Testis (tissue), 2 donors: ENCODE measurements at regions not wholly inside any gene's neighbourhood (a gene's known extent, or its start where the extent isn't known, plus 50 kb on each side); places are given as distances from the start of the nearest gene placed in this dataset.
"Not testable (repeated sequence)": the region's sequence is repeated elsewhere in the genome, so short reads cannot be mapped to it uniquely, and the experiment has no call there.

Source experiments
- DNase-seq: peaks from one replicate; pipeline ENCODE4 v3.0.0-alpha.2; 2019
- H3K27ac ChIP-seq, 2 donors: fragments of 200-600 bp; sonication (generic); one replicate each; pipeline ENCODE4 v1.5.1; 2019
- H3K27me3 ChIP-seq: fragments of 200-600 bp; sonication (generic); one replicate; pipeline ENCODE4 v1.5.1; 2019
- H3K36me3 ChIP-seq: fragments of 200-600 bp; sonication (generic); one replicate; pipeline ENCODE4 v1.5.1; 2017; ENCODE audit warnings: low read depth; ENCODE audit errors: missing control alignments
- H3K4me1 ChIP-seq: fragments of 200-600 bp; sonication (generic); one replicate; pipeline ENCODE4 v1.5.1; 2019
- H3K4me3 ChIP-seq, 2 donors: fragments of 200-600 bp; sonication (generic); one replicate each; pipeline ENCODE4 v1.5.1; 2017 to 2019
- H3K9me3 ChIP-seq: fragments of 200-600 bp; sonication (generic); one replicate; pipeline ENCODE4 v1.5.1; 2017
- WGBS, 2 donors: methylation state at CpG; one replicate each; pipeline ENCODE4 v1.1.5; 2018; 5-methylcytosine and 5-hydroxymethylcytosine counted together
- intact Hi-C: fragments of 100-400 bp; cut with DNase I; formaldehyde crosslinking; loops from one replicate; pipeline ENCODE4 v1.15.1; 2023; ENCODE audit warnings: low total_unique reads

DNA sequence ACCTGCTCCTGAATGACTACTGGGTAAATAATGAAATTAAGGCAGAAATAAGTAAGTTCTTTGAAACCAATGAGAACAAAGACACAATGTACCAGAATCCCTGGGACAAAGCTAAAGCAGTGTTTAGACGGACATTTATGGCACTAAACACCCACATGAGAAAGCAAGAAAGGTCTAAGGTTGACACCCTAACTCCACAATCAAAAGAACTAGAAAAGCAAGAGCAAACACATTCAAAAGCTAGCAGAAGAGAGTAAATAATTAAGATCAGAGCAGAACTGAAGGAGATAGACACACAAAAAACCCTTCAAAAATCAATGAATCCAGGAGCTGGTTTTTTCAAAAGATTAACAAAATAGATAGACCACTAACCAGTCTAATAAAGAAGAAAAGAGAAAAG is 203.2 kb upstream of the LRRC61 start:
- H3K4me1 ChIP-seq, H3K9me3 ChIP-seq, H3K4me3 ChIP-seq, H3K27me3 ChIP-seq, H3K36me3 ChIP-seq, intact Hi-C loops, DNase-seq, H3K27ac ChIP-seq: not testable (repeated sequence)
- WGBS, 2 donors = 37 to 44% methylated on average over 1 of the region's 1 CpG

DNA sequence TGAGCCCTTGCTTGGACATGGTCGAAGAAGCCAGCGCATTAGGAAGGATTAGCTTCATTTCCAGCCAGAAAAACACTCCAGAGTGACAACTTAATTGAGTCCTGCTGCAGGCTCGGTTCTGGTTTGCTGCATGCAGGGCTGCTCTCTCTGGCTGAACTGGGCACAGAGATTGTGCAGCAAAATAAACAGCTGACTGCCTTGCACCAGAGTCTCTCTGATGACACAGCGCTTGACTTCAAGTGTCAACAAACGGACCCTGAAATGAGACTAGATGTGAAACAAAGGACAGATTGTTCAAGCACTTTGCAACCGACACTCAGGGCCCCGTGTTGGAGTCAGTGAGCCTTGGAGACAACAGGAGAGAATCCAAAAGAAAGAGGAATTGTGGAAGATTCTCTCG is 197.3 kb upstream of the LRRC61 start:
- DNase-seq, H3K4me3 ChIP-seq, H3K36me3 ChIP-seq, H3K27ac ChIP-seq, intact Hi-C loops, H3K4me1 ChIP-seq, H3K27me3 ChIP-seq, H3K9me3 ChIP-seq: not testable (repeated sequence)
- WGBS, 2 donors = 65 to 74% methylated on average over 8 of the region's 8 CpGs

DNA sequence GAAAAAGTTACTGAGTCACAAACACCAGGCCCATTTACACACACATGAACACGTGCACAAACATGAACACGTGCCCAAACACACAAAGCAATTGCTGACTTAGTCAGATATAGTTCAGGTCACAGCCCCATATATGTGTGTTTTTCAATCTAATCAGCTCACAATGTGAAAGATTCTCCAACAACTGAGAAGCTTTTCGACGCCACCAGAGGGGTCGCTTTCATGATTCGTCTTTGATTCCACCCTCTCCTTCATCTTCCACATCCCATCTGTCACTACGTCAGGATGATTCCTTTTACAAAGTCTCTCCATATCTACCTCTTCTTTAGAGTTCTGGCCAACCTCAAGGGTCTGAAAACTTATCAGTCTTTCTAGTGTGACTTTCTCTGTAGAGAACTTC is 188.7 kb upstream of the LRRC61 start:
- 86% methylated on average over 7 of the region's 7 CpGs for WGBS, 2 donors
- DNase-seq = not testable (repeated sequence)

DNA sequence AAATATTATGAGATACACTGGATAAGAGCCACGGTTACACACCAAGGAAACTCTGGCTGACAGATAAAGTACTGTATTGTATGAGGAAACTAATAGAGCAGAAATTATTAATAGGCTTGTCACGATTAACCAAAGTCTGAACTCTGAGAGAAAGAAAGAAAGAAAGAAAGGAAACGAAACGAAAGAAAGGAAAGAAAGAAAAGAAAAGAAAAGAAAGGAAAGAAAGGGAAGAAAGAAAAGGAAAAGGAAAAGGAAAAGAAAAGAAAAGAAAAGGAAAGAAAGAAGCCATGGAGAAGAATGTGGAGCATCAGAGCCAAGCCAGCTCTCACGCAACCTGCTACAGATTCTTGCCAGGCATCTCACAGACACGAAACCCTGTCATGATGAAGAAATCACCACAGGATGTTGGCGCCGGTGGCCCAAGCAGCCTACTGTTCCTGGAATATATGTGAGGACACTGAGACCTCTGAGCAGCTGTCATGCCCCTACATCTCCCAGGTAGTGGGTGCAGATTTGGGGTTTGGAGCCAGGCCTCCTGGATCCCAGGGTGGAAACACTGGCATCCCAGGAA is 187.4 kb upstream of the LRRC61 start:
- DNase-seq, H3K27me3 ChIP-seq, H3K4me1 ChIP-seq, H3K27ac ChIP-seq, H3K36me3 ChIP-seq, intact Hi-C loops, H3K9me3 ChIP-seq, H3K4me3 ChIP-seq: not testable (repeated sequence)
- WGBS, 2 donors = 82 to 85% methylated on average over 8 of the region's 8 CpGs

More for the DNA sequence above, 188.7 kb upstream of the LRRC61 start:
- intact Hi-C loops, H3K4me3 ChIP-seq, H3K9me3 ChIP-seq, H3K27me3 ChIP-seq, H3K4me1 ChIP-seq, H3K36me3 ChIP-seq, H3K27ac ChIP-seq: not testable (repeated sequence)

DNA sequence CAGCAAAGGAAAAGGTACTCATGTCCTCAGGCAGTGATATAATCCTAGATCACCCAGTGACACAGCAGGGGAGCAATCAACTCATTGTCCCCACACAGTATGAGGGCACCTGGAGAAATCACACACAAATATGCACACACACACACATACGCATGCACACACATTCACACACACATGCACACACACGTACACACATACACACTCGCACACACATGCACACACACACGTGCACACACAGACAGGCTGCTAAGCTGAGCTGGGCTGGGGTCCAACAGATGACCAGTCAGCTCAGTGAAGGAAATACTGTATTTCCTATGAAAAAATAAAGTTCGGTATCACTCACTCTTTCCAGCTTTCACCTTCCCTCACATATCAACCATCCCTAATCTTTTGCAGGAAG is 183.3 kb upstream of the LRRC61 start:
- H3K27me3 ChIP-seq, DNase-seq, H3K9me3 ChIP-seq, H3K27ac ChIP-seq, H3K4me3 ChIP-seq, intact Hi-C loops, H3K4me1 ChIP-seq, H3K36me3 ChIP-seq: not testable (repeated sequence)
- 83 to 92% methylated on average over 5 of the region's 5 CpGs for WGBS, 2 donors

DNA sequence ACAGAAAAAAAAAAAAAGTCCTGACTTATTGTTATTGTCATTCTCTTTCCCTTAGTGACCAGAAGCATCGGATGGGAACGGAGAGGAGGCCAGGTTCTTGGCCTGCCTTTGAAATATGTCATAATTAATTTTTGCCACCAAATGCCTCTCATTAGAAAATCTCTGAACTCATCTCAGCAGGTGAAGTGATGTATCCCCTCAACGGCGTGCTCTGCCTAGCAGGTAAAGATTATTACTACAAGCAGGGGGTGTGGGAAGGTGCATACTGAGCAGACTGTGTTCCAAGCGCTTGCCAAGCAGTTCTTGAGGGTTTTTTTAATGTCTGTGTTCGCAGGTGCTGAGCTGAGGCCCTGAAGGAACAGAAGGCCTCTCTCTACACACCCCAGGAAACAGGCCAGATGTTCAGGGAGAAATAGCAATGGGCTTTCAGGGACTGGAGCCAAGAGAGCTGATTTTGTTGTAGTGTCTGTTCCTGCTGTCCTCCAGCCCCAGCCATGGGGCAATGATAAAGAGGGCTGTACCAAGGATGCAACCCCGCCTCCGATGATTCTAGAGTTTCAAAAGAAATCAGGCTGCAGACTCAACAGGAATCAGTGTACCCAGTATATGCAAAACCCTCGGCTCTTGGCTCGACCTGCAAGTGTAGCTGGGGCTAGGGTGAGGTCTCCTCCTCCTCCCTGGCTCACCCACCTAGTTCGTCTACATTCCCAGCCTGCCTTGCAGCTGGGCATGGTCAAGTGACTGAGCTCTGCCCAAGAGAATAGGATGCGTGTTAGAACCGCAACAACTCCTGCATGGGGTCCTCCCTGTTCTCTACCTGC is 181.4 kb upstream of the LRRC61 start:
- 65 to 78% methylated on average over 7 to 13 of the region's 13 CpGs for WGBS, 2 donors
- H3K4me3 ChIP-seq, intact Hi-C loops, H3K27ac ChIP-seq, DNase-seq, H3K4me1 ChIP-seq, H3K9me3 ChIP-seq, H3K27me3 ChIP-seq, H3K36me3 ChIP-seq: not testable (repeated sequence)

DNA sequence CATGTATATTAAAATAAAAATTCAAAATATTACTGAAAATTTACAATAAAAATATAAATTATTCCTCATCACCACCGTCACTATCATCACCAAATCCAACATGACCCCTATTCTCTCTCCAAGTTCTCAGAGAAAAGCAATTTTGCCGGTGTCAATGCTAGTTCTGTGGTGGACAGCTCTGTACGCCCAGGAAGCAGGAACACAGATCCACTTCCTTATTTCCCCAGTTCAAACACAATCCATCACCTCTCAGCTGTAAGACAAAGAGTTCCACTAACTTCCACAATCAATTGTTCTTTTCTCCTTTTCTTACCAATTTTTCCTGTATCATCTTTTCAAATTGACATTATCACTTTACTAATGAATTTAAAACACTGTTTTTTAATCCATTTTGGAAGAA is 177.0 kb upstream of the LRRC61 start:
- H3K36me3 ChIP-seq, H3K9me3 ChIP-seq, DNase-seq, H3K4me1 ChIP-seq, H3K27ac ChIP-seq, H3K4me3 ChIP-seq, H3K27me3 ChIP-seq, intact Hi-C loops: not testable (repeated sequence)
- 72 to 81% methylated on average over 3 of the region's 3 CpGs for WGBS, 2 donors

DNA sequence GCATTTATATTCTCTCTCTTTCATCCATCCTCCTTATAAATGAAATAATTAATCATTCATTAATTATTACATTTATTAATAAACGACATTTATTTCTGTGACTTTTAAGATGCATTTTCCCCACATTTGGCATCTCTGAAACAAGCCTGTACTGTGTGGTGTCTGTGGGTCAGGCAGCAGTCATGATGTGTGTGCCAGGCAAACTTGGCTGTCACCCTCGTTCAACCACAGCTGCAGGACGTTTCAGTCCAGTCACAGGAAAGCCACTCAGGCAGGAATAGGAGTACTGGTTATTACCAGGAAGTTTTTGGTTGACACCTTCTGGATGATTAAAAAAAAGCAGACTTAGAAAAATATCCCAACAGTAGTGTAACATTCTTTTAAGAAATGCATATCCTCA is 175.6 kb upstream of the LRRC61 start:
- H3K4me3 ChIP-seq, H3K4me1 ChIP-seq, H3K36me3 ChIP-seq, H3K27me3 ChIP-seq, DNase-seq, H3K27ac ChIP-seq, intact Hi-C loops, H3K9me3 ChIP-seq: not testable (repeated sequence)
- 35 to 54% methylated on average over 3 of the region's 3 CpGs for WGBS, 2 donors

DNA sequence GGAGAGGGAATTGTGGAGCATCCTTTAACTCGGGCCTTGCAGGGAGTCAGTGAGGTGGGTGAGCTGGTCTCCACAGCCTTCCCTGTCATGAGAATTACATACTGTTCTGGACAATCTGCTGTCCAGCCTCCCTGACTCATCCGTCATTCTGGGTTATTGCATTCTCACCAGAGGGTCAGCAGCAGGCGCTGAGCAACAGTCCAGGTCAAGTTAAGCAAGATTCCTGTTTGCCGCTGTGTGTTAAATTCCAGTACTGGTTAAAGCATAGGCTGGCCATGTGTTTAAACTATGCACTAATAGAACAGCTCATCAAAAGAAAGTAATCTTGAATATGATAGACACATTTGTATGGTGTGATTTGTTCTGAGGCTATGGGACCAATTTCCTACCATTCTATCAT is 167.1 kb upstream of the LRRC61 start:
- H3K4me3 ChIP-seq, H3K36me3 ChIP-seq, H3K9me3 ChIP-seq, H3K4me1 ChIP-seq, DNase-seq, H3K27me3 ChIP-seq, H3K27ac ChIP-seq, intact Hi-C loops: not testable (repeated sequence)
- 65 to 83% methylated on average over 1 to 4 of the region's 4 CpGs for WGBS, 2 donors

DNA sequence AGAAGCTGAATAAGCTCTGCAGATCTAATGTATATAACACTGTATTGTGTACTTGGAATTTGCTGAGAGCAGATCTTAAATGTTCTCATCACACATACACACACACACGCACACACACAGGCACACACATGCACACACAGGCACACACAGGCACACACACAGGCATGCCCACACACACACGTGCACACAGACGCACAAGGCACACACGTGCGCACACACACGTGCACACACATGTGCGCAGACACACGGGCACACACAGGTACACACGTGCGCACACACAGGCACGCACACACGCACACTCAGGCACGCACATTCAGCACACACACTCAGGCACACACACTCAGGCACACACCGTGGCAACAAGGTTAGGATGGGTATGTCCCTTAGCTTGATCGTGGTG is 164.5 kb upstream of the LRRC61 start:
- intact Hi-C loops, H3K9me3 ChIP-seq, H3K4me3 ChIP-seq, H3K36me3 ChIP-seq, H3K27ac ChIP-seq, DNase-seq, H3K27me3 ChIP-seq, H3K4me1 ChIP-seq: not testable (repeated sequence)
- 68 to 74% methylated on average over 7 to 15 of the region's 15 CpGs for WGBS, 2 donors

DNA sequence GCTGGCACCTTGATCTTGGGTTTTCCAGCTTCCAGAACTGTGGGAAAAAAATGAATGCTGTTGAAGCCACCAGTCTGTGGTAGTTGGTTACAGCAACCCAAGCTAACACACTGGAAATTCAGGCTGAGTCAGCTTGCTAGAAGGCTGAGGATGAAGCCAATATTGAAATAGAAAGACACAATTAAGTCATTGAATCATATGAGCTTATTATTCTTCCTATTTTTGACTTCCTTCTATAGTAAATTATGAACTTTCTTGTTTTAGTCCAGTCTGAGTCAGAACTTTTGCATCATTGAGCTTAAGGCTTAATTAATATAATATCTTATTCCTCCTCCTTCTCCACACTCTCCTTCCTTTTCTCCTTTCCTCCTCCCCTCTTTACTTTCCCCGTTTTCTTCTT is 153.6 kb upstream of the LRRC61 start:
- intact Hi-C loops, H3K36me3 ChIP-seq, H3K4me3 ChIP-seq, H3K27me3 ChIP-seq, H3K4me1 ChIP-seq, H3K27ac ChIP-seq, H3K9me3 ChIP-seq, DNase-seq: not testable (repeated sequence)
- 81 to 93% methylated on average over 1 of the region's 1 CpG for WGBS, 2 donors

DNA sequence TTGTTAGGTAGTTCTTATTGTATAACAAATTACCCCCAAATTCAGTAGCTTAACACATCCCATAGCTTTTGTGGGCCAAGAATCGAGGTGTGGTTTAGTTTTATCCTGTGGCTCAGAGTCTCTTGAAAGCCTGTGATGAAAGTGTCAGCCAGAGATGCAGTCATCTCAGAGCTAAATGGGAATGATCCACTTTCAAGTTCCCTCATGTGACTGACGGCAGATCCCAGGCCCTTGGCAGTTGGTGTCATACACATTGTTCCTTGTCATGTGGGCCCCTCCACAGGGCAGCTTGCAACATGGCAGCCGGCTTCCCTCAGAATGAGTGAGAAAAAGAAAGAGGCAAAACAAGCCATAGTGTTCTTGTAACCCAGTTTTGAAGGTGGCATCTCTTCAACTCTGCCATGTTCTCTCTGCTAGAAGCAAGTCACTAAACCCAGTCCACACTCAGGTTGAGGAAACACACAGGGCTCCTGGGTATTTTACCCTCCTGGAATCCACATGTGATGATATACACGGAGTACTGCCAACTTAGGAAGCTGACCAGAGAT is 153.1 kb upstream of the LRRC61 start:
- H3K4me1 ChIP-seq, H3K4me3 ChIP-seq, intact Hi-C loops, H3K36me3 ChIP-seq, DNase-seq, H3K9me3 ChIP-seq, H3K27me3 ChIP-seq, H3K27ac ChIP-seq: not testable (repeated sequence)
- WGBS, 2 donors = 88 to 94% methylated on average over 2 to 3 of the region's 4 CpGs
